ENCODE measurements at regions not wholly inside any gene's neighbourhood (a gene's known extent, or its start where the extent isn't known, plus 50 kb on each side); places are given as distances from the start of the nearest gene placed in this dataset.
"Not testable (repeated sequence)": the region's sequence is repeated elsewhere in the genome, so short reads cannot be mapped to it uniquely, and the experiment has no call there.

DNA sequence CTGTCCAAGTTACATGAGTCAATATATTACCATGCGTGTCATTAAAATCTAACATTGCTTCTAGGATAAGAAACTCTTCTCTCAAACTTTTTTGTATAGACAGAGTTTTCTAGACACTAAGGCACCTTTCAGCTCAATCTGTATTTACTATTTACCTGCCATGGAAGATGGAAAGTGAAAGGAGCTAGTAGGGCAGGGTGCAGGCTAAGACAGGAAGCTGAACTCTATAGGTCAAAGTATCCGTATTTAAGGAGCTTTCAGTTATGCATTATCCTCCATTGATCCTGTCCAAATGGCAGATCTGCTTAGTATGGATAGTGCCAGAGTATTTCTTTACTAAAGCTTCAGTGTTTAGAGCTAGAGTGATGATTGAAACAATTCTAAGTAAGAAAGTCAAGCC, 612.8 kb downstream of the IPMK start:
- Mint-ChIP-seq H3K4me1 (no peaks in the 10 kb centered on the region), H3K9me3 (peaks cover 0 to 4% of the 10 kb centered on the region in 2 donors), H3K4me3 (no peak overlapping the region), H3K36me3 (no peaks in the 10 kb centered on the region), H3K27me3 (ENCODE audit: low read depth in 2 of 2) (no peaks in the 10 kb centered on the region), H3K27ac (no peak overlapping the region)
- DNase-seq = no peak
- intact Hi-C loops (cut with micrococcal nuclease) = no loop called here
- no peak for ATAC-seq
- Histone ChIP-seq H3K4me1 (ENCODE audit: control insufficient read depth, insufficient read depth, low read length) (no peaks in the 10 kb centered on the region), H3K9me3 (ENCODE audit: control insufficient read depth, insufficient read depth, low read length) (no peaks in the 10 kb centered on the region), H3K27me3 (ENCODE audit: control insufficient read depth, insufficient read depth, low read length) (no peaks in the 10 kb centered on the region), H3K4me3 (ENCODE audit: low read length) (no peak overlapping the region), H3K27ac (ENCODE audit: low read length) (no peak overlapping the region), H3K36me3 (ENCODE audit: control insufficient read depth, insufficient read depth, low read length) (no peaks in the 10 kb centered on the region)
- TF ChIP-seq, protein P1, sequence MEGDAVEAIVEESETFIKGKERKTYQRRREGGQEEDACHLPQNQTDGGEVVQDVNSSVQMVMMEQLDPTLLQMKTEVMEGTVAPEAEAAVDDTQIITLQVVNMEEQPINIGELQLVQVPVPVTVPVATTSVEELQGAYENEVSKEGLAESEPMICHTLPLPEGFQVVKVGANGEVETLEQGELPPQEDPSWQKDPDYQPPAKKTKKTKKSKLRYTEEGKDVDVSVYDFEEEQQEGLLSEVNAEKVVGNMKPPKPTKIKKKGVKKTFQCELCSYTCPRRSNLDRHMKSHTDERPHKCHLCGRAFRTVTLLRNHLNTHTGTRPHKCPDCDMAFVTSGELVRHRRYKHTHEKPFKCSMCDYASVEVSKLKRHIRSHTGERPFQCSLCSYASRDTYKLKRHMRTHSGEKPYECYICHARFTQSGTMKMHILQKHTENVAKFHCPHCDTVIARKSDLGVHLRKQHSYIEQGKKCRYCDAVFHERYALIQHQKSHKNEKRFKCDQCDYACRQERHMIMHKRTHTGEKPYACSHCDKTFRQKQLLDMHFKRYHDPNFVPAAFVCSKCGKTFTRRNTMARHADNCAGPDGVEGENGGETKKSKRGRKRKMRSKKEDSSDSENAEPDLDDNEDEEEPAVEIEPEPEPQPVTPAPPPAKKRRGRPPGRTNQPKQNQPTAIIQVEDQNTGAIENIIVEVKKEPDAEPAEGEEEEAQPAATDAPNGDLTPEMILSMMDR (IDR thresholded peaks at IDR 0.05) = no peak
- 80% methylated on average over 2 of the region's 2 CpGs for WGBS (ENCODE audit: insufficient coverage)

DNA sequence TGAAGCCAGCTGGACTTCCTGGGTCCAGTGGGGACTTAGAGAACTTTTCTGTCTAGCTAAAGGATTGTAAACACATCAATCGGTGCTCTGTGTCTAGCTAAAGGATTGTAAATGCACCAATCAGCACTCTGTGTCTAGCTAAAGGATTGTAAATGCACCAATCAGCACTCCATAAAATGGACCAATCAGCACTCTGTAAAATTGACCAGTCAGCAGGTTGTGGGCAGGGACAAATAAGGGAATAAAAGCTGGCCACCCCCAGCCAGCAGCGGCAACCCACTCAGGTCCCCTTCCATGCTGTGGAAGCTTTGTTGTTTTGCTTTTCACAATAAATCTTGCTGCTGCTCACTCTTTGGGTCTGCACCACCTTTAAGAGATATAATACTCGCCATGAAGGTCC, 622.6 kb downstream of the IPMK start:
- H3K27ac ChIP-seq (ENCODE audit: low read length); H3K4me1 Mint-ChIP-seq; H3K36me3 Mint-ChIP-seq; H3K4me1 ChIP-seq (ENCODE audit: control insufficient read depth, insufficient read depth, low read length); H3K4me3 Mint-ChIP-seq; ATAC-seq; DNase-seq; H3K27ac Mint-ChIP-seq; H3K9me3 ChIP-seq (ENCODE audit: control insufficient read depth, insufficient read depth, low read length); H3K27me3 Mint-ChIP-seq (ENCODE audit: low read depth in 2 of 2); H3K27me3 ChIP-seq (ENCODE audit: control insufficient read depth, insufficient read depth, low read length); H3K4me3 ChIP-seq (ENCODE audit: low read length); intact Hi-C loops (cut with micrococcal nuclease); H3K36me3 ChIP-seq (ENCODE audit: control insufficient read depth, insufficient read depth, low read length): not testable (repeated sequence)
- peaks cover 7 to 12% of the 10 kb centered on the region in 2 donors for H3K9me3 Mint-ChIP-seq
- 92% methylated on average over 3 of the region's 3 CpGs for WGBS (ENCODE audit: insufficient coverage)

DNA sequence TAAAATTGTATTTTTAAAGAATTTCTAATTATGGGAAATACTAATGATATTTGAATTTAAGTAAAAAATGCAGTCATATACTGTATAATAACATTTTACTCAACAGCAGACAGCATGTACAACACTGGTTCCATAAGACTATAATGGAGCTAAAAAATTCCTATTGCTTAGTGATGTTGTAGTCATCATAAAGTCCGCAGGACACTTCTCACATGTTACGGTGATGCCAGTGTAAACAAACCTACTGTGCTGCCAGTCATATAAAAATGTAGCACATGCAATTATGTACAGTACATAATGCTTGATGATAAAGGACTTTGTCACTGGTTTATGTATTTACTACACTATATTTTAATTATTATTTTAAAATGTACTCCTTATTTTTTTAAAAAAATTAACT, 629.3 kb downstream of the IPMK start:
- 100% methylated on average over 2 of the region's 2 CpGs for WGBS (ENCODE audit: insufficient coverage)
- intact Hi-C loops (cut with micrococcal nuclease) = no loop called here
- Histone ChIP-seq H3K27me3 (ENCODE audit: control insufficient read depth, insufficient read depth, low read length) (no peaks in the 10 kb centered on the region), H3K4me1 (ENCODE audit: control insufficient read depth, insufficient read depth, low read length) (no peaks in the 10 kb centered on the region), H3K36me3 (ENCODE audit: control insufficient read depth, insufficient read depth, low read length) (no peaks in the 10 kb centered on the region), H3K4me3 (ENCODE audit: low read length) (no peak overlapping the region), H3K27ac (ENCODE audit: low read length) (no peak overlapping the region), H3K9me3 (ENCODE audit: control insufficient read depth, insufficient read depth, low read length) (no peaks in the 10 kb centered on the region)
- no peak for ATAC-seq
- no peak for DNase-seq
- no peaks in the 10 kb centered on the region for H3K27me3 Mint-ChIP-seq (ENCODE audit: low read depth in 2 of 2)
- no peak overlapping the region for H3K4me3 Mint-ChIP-seq
- TF ChIP-seq, protein P1 (IDR thresholded peaks at IDR 0.05) = no peak
- no peaks in the 10 kb centered on the region for H3K4me1 Mint-ChIP-seq
- peaks cover 2 to 3% of the 10 kb centered on the region in 2 donors for H3K9me3 Mint-ChIP-seq
- no peak overlapping the region for H3K27ac Mint-ChIP-seq
- no peaks in the 10 kb centered on the region for H3K36me3 Mint-ChIP-seq

DNA sequence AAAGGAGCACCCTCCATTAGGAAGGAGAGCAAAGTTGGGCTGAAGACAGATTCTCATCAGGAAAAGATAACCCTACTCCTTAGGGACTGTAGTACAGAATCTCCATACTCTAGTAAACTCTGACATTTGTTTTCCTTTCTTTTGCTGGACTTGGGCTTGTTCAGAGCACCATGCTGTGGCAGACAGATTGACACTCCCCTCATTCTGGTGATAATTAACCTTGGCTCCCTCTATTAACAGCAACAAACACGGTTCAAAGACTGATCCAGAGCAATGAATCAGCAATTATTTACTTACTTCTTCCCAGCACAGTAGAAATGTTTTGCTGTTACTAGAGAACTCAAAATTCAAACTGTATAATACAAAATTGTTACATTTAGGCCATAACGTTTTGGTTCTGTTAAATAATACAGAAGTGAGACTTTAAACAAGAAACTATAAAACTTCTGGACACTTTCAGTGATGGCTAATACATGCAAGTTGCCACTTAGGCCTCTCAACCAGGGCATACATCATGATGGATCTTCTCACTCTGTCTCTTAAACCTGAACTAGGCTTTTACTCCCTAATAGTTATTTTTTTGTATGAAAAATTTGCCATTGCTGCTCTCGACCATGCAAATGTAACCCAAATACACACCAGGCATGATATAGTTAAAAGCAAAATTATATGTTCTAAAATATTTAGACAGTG, 639.0 kb downstream of the IPMK start:
- no peaks in the 10 kb centered on the region for H3K4me1 Mint-ChIP-seq

More for the DNA sequence above, 639.0 kb downstream of the IPMK start:
- no peaks in the 10 kb centered on the region for H3K4me1 ChIP-seq (ENCODE audit: control insufficient read depth, insufficient read depth, low read length)
- no peak overlapping the region for H3K4me3 ChIP-seq (ENCODE audit: low read length)
- Mint-ChIP-seq H3K9me3 (peaks cover 11 to 14% of the 10 kb centered on the region in 2 donors), H3K36me3 (no peaks in the 10 kb centered on the region), H3K4me3 (no peak overlapping the region), H3K27me3 (ENCODE audit: low read depth in 2 of 2) (no peaks in the 10 kb centered on the region), H3K27ac (no peak overlapping the region)
- no peak overlapping the region for H3K27ac ChIP-seq (ENCODE audit: low read length)
- no peaks in the 10 kb centered on the region for H3K36me3 ChIP-seq (ENCODE audit: control insufficient read depth, insufficient read depth, low read length)
- no CpG with 5 or more reads among the region's 3 CpGs for WGBS (ENCODE audit: insufficient coverage)
- intact Hi-C loops (cut with micrococcal nuclease) = no loop called here
- H3K27me3 ChIP-seq (ENCODE audit: control insufficient read depth, insufficient read depth, low read length) = no peaks in the 10 kb centered on the region
- no peaks in the 10 kb centered on the region for H3K9me3 ChIP-seq (ENCODE audit: control insufficient read depth, insufficient read depth, low read length)
- TF ChIP-seq, protein P1 (IDR thresholded peaks at IDR 0.05) = no peak
- DNase-seq = no peak
- no peak for ATAC-seq
